ENCODE measurements at regions not wholly inside any gene's neighbourhood (a gene's known extent, or its start where the extent isn't known, plus 50 kb on each side); places are given as distances from the start of the nearest gene placed in this dataset.
A peak's percentile ranks its signal among the peaks of the same experiment; 100 is the strongest.

DNA sequence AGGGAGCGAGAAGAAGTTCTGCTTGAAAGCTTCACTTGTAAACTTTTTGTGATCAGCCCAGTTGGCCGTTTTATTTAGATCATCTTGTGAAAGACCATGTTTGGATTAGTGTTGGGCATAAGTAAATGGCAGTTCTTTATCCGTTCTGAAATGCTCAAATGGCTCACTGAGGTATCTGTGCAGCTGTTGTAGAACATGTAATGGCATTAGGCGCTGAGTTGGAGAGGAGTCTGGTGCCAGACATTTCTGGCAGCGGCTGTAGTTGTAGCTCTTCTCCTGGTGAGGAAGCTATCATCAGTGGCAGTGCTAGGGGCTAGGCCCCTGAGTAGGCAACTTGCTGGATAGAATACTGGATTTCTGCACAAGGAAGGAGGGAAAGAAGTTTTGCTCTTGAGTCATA, 321.6 kb downstream of the LMO4 start:
- no peak overlapping the region for H3K27ac ChIP-seq

DNA sequence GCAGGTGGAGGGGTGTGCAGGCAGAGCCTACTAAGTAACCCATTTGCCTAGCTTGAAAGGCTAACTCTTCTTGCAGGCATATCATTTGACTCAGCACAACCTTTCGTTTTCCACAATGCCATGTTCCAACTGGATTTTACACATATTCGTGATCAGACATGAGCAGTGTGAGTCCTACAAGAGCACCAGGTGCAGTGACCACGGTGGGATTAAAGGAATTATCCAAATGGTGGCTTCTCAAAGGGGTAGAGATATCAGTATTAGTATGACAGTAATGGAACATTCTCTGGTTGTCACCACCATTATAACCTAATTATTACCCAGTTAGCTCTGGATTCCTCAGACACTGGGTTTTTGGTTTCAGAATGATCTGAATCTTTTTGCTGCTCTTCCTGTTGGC, 323.5 kb downstream of the LMO4 start:
- no peak overlapping the region for H3K27ac ChIP-seq
- TF ChIP-seq, protein P1, sequence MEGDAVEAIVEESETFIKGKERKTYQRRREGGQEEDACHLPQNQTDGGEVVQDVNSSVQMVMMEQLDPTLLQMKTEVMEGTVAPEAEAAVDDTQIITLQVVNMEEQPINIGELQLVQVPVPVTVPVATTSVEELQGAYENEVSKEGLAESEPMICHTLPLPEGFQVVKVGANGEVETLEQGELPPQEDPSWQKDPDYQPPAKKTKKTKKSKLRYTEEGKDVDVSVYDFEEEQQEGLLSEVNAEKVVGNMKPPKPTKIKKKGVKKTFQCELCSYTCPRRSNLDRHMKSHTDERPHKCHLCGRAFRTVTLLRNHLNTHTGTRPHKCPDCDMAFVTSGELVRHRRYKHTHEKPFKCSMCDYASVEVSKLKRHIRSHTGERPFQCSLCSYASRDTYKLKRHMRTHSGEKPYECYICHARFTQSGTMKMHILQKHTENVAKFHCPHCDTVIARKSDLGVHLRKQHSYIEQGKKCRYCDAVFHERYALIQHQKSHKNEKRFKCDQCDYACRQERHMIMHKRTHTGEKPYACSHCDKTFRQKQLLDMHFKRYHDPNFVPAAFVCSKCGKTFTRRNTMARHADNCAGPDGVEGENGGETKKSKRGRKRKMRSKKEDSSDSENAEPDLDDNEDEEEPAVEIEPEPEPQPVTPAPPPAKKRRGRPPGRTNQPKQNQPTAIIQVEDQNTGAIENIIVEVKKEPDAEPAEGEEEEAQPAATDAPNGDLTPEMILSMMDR (conservative IDR thresholded peaks at IDR 0.05): no peak

More for the DNA sequence above, 321.6 kb downstream of the LMO4 start:
- TF ChIP-seq, protein P1 (conservative IDR thresholded peaks at IDR 0.05): no peak

DNA sequence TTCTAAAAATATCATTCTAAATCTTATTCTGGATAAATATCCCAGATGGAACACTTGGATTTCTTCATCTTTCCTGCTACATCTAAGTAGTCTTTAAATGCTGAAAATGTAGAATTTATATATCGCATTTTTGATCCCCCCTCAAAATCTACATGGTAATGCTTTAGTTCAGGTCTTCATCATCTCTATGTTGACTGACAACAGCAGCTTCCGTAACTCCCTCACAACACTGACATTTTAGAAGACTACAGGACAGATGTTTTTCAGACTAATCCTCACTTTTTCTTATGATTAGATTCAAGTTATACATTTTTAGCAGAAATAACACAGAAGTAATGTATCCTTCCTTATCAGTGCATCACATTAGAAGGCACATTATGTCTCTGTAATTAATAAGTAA, 336.5 kb downstream of the LMO4 start:
- no peak overlapping the region for H3K27ac ChIP-seq
- TF ChIP-seq, protein P1 (conservative IDR thresholded peaks at IDR 0.05): no peak

DNA sequence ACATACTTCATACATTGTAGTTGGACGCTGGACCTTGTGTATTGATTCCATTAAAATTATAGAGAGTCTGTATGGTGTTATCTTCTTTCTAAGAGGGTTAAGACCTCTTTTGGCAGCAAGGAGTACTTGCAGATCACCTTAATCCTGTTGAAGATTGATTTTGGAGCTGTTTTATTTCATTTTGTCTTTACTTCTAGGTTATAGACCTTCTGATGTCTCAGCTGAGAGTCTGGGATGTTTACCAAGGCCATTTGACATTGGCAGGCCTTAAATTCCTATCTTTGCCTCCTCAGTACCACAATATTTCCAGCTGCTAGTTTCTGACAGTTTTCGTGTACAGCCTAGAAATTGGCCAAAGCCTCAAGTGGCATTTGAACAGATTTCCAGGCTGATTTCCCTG, 338.0 kb downstream of the LMO4 start:
- TF ChIP-seq, protein P1 (conservative IDR thresholded peaks at IDR 0.05): no peak
- H3K27ac ChIP-seq: no peak overlapping the region

DNA sequence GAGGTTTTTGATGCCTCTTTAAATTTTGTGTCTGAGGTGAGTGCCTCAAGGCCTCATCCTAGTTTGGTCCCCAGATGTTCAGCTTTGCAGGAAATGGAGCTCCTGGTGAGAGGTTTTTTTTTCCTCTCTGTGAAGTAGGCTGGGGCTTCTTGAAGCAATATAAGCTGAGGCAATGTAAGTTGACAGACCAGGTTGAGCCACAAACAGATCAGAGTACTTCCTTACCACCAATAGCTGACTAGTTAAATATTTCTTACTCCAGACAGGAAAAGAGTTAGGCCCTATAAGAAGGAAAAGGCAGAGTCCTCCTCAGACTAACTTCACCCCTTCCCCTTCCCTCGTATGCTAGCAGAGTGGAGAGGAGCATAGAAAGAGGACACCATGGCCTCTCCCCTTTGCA, 341.0 kb downstream of the LMO4 start:
- TF ChIP-seq, protein P1 (conservative IDR thresholded peaks at IDR 0.05): no peak
- H3K27ac ChIP-seq: no peak overlapping the region

DNA sequence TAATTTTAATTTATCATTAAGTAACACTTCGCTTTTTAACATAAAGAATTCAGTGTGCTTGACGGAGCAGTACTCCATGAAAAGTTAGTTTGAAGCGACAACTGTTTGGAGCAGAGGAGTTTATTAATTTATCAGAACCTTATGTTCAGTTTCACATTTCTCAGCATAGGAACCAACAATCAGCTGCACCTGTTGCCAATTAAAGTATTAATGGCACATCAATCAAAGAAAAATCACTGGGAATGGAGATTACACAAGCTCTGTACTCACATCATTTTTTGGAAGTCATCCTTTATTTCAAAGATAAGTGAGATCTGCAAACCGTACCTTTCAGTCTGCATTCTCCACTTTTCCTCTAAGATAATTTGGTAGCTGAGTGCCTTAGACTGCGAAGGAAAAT, 344.6 kb downstream of the LMO4 start:
- TF ChIP-seq, protein P1 (conservative IDR thresholded peaks at IDR 0.05): no peak
- H3K27ac ChIP-seq: no peak overlapping the region

DNA sequence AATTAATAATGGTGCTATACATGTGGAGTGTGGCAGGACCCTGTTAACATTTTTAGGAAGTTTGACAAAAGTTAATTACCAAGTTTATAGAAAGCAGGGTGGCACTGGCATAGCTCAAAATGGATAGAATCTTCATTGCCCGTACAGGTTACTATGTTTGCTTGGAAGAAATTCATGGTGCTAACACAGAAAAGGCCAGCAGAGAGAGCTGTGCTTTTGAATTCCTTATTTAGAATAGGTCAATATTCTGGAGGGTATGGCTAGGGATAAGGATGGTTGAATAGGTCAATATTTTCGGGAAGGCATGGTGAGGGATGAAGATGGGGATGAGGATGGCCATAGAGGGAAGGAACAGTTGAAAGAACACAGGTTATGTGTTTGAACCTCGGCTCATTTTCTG, 345.1 kb downstream of the LMO4 start:
- no peak overlapping the region for H3K27ac ChIP-seq
- TF ChIP-seq, protein P1 (conservative IDR thresholded peaks at IDR 0.05): peak; percentile 29

DNA sequence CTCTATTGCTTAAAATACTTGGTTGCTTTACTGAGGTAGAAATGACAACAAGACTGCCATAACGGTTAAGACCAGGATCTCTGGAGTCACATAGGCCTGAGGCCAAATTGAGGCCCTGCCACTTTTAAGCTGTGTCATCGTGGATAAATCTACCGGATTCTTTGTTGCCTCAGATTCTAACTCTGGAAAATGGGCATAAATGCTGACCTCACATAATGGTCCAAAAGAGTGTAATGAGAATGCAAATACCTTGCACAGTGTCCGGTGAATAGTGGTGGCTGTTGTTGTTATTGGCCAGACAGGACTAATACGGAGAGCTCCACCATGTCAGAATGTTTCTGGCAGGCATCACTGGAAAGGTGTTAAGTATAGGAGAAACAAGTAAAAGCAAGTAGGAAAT, 346.1 kb downstream of the LMO4 start:
- TF ChIP-seq, protein P1 (conservative IDR thresholded peaks at IDR 0.05): no peak
- H3K27ac ChIP-seq: no peak overlapping the region
